Thyroid gland (tissue), 4 donors: ENCODE measurements at regions not wholly inside any gene's neighbourhood (a gene's known extent, or its start where the extent isn't known, plus 50 kb on each side); places are given as distances from the start of the nearest gene placed in this dataset.

ENCODE experiments used
- DNase-seq, 2 donors: peaks; one replicate each; pipeline ENCODE4 v3.0.0-alpha.2; 2019
- H3K27ac ChIP-seq, 3 donors: fragments of 200-600 bp; sonication (generic); 1 replicate in 2 of 3; 2 replicates in 1 of 3; pipeline ENCODE4 v1.5.1; 2016 to 2019; ENCODE audit warnings: mild to moderate bottlenecking in 1 of 3, moderate library complexity in 1 of 3
- H3K27me3 ChIP-seq: fragments of 200-600 bp; sonication (generic); one replicate; pipeline ENCODE4 v1.5.1; 2019
- H3K36me3 ChIP-seq, 2 donors: fragments of 200-600 bp; sonication (generic); one replicate each; pipeline ENCODE4 v1.5.1; 2016 to 2019
- H3K4me1 ChIP-seq, 2 donors: fragments of 200-600 bp; sonication (generic); one replicate each; pipeline ENCODE4 v1.5.1; 2017 to 2019
- H3K4me3 ChIP-seq, 3 donors: fragments of 200-600 bp; sonication (generic); replicated peaks in 1 of 3; 1 replicate in 2 of 3; 2 replicates in 1 of 3; pipeline ENCODE4 v1.5.1; 2016; ENCODE audit warnings: mild to moderate bottlenecking in 1 of 3
- H3K9me3 ChIP-seq: fragments of 200-600 bp; sonication (generic); one replicate; pipeline ENCODE4 v1.5.1; 2017
- CTCF ChIP-seq, 6 experiments: fragments of 200-600 bp in 3 of 6; fragments of 450-650 bp in 3 of 6; sonication (generic) in 3 of 6; IDR thresholded peaks; one replicate each; pipeline ENCODE4 v1.5.1; 2016 to 2019; ENCODE audit warnings: antibody characterized with exemption in 6 of 6, mild to moderate bottlenecking in 2 of 6, inconsistent platforms in 1 of 6, moderate library complexity in 1 of 6
- POLR2A ChIP-seq, 2 donors: fragments of 450-650 bp; IDR thresholded peaks; one replicate each; pipeline ENCODE4 v1.6.1; 2017; ENCODE audit warnings: antibody characterized with exemption in 2 of 2, mild to moderate bottlenecking in 2 of 2, moderate library complexity in 1 of 2
- WGBS, 2 donors: methylation state at CpG; one replicate each; pipeline ENCODE4 v1.1.5; 2017; 5-methylcytosine and 5-hydroxymethylcytosine counted together
- intact Hi-C: fragments of 100-400 bp; cut with DNase I; formaldehyde crosslinking; loops from one replicate; pipeline ENCODE4 v1.15.1; 2023

DNA sequence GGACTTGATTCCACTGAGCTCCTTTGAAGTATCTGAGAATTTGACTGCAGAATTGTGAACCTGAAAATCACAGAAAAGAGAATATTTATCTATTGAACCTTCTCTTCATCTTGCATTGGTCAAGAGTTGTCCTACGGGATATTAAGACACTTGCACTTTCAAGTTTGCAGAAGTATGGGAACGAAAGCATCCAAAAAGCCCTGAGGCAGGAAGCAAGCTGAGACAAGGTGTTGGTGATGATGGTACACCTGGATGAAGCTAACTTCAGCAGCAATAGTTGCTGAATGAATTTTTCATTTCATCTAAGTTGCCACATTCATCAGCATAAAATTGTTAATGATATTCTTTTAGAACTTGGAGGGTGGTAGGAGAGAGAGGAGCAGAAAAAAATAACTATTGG, 686.6 kb upstream of the ADAMTS5 start:
- Histone ChIP-seq H3K4me1 (no peaks in the 10 kb centered on the region), H3K27me3 (no peaks in the 10 kb centered on the region), H3K4me3 (no peak overlapping the region), H3K9me3 (no peaks in the 10 kb centered on the region), H3K36me3 (no peaks in the 10 kb centered on the region), H3K27ac (no peak overlapping the region)
- TF ChIP-seq POLR2A (IDR thresholded peaks at IDR 0.05) (no peak), CTCF (IDR thresholded peaks at IDR 0.05) (no peak)
- intact Hi-C loops: no loop called here
- 83 to 95% methylated on average over 2 of the region's 2 CpGs for WGBS, 2 donors
- no peak for DNase-seq

DNA sequence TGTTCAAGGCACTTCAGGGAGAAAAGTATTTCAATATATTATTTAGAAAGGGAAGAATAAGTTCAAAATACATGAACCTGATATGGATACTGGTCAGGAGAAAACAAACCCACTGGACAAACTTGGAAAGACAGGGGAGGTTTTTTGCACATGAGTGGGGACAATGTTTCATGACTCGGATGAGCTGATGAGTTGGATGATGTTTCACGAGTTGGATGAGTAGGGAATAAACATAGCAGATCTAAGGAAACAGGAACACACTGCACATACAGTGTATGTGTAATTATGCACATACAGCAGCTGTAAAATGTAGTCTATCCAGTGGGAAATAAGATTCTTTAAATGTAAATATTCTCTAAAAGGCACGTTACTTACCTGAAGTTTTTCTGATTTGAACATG, 682.9 kb upstream of the ADAMTS5 start:
- intact Hi-C loops: no loop called here
- Histone ChIP-seq H3K9me3 (no peaks in the 10 kb centered on the region), H3K36me3 (no peaks in the 10 kb centered on the region), H3K4me3 (no peak overlapping the region), H3K27me3 (no peaks in the 10 kb centered on the region), H3K4me1 (no peaks in the 10 kb centered on the region), H3K27ac (no peak overlapping the region)
- no peak for DNase-seq
- TF ChIP-seq POLR2A (IDR thresholded peaks at IDR 0.05) (no peak), CTCF (IDR thresholded peaks at IDR 0.05) (no peak)
- WGBS, 2 donors: 64 to 87% methylated on average over 3 of the region's 3 CpGs

DNA sequence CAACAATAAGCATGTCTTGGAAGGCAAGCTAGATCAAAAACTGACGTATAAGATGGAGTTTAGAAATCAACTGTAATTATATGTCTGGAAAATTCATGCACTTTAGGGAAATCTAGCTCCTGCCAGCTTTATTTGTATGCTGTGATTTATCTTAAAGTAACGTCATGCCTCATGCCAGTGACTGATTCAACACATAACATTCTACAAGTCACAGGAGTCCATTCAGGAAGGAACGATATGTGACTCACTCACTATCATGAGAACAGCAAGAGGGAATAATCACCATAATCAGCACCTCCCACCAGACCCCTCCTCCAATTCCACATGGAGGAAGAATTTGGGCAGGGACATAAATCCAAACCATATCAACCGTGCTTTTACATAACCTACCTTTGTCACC, 682.4 kb upstream of the ADAMTS5 start:
- no peak overlapping the region for H3K4me3 ChIP-seq
- H3K4me1 ChIP-seq: no peaks in the 10 kb centered on the region
- no peak for DNase-seq
- H3K27me3 ChIP-seq: no peaks in the 10 kb centered on the region
- 79 to 85% methylated on average over 4 of the region's 4 CpGs for WGBS, 2 donors
- no peak overlapping the region for H3K27ac ChIP-seq
- no peak for TF ChIP-seq CTCF (IDR thresholded peaks at IDR 0.05)
- no peak for TF ChIP-seq POLR2A (IDR thresholded peaks at IDR 0.05)
- intact Hi-C loops: no loop called here
- H3K9me3 ChIP-seq: no peaks in the 10 kb centered on the region
- H3K36me3 ChIP-seq: no peaks in the 10 kb centered on the region

DNA sequence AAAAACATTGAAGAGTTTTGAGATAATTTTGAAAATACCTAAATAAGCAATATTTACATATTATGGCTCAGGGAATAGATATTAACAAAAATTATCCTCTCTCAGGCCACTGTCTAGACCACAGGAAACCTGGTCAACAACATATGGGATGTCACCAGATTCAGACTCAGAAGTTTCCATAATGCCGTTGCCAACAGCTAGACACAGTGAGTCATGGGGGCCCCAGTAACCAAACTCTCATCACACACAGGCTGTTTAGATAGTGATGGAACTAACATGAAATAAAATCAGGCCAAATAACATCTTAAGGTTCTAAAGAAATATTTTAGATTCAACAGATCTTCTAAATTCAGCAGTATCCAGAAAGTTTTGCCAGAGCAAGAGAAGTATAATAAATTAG, 681.7 kb upstream of the ADAMTS5 start:
- Histone ChIP-seq H3K36me3 (no peaks in the 10 kb centered on the region), H3K27ac (no peak overlapping the region), H3K4me3 (no peak overlapping the region), H3K4me1 (no peaks in the 10 kb centered on the region), H3K9me3 (no peaks in the 10 kb centered on the region), H3K27me3 (no peaks in the 10 kb centered on the region)
- no peak for DNase-seq
- TF ChIP-seq POLR2A (IDR thresholded peaks at IDR 0.05) (no peak), CTCF (IDR thresholded peaks at IDR 0.05) (no peak)
- intact Hi-C loops: no loop called here
- 88 to 90% methylated on average over 1 of the region's 1 CpG for WGBS, 2 donors

GRCh38 chr21:27647921-27648320, 681.0 kb upstream of the ADAMTS5 start:
- no peaks in the 10 kb centered on the region for H3K9me3 ChIP-seq
- no peak overlapping the region for H3K27ac ChIP-seq
- intact Hi-C loops: no loop called here
- H3K36me3 ChIP-seq: no peaks in the 10 kb centered on the region
- H3K4me3 ChIP-seq: no peak overlapping the region
- no peak for DNase-seq
- TF ChIP-seq POLR2A (IDR thresholded peaks at IDR 0.05): no peak
- no peak for TF ChIP-seq CTCF (IDR thresholded peaks at IDR 0.05)
- 62 to 79% methylated on average over 3 of the region's 3 CpGs for WGBS, 2 donors
- H3K27me3 ChIP-seq: no peaks in the 10 kb centered on the region
- H3K4me1 ChIP-seq: no peaks in the 10 kb centered on the region
